H1 (cell line): ENCODE measurements at regions not wholly inside any gene's neighbourhood (a gene's known extent, or its start where the extent isn't known, plus 50 kb on each side); places are given as distances from the start of the nearest gene placed in this dataset.

Source experiments
- CTCF ChIA-PET: fragments of 300-600 bp; sonication (Branson Sonifier 250); formaldehyde crosslinking; loops from one replicate; lab custom pipeline; 2021; ENCODE audit not compliant: partially characterized antibody; lab: Charles Lee
- POLR2A ChIA-PET: fragments of 300-600 bp; sonication (Branson Sonifier 250); formaldehyde crosslinking; loops from one replicate; lab custom pipeline; 2021; ENCODE audit warnings: inconsistent platforms; ENCODE audit not compliant: partially characterized antibody; lab: Charles Lee
- DNase-seq, 2 experiments: peaks; one replicate each; pipeline versions ENCODE4 v3.0.0 to v3.0.0-alpha.2; 2010 to 2022; ENCODE audit warnings: low spot score in 2 of 2, low read depth in 1 of 2, mixed read lengths in 1 of 2
- FAIRE-seq: peaks from 2 replicates; lab custom pipeline; 2011; peaks lifted over from hg19 to GRCh38; lab: Jason Lieb, UNC
- H2AFZ ChIP-seq: 2 replicates; pipeline ENCODE4 v1.8.1; 2012; ENCODE audit warnings: low read length, inconsistent platforms
- H2AK5ac ChIP-seq: 2 replicates; pipeline ENCODE4 v1.6.1; 2013; ENCODE audit warnings: low read depth, low read length
- H2BK120ac ChIP-seq: replicated peaks from 2 replicates; pipeline ENCODE3; 2013; ENCODE audit warnings: low read depth, low read length, inconsistent platforms
- H2BK12ac ChIP-seq: 2 replicates; pipeline ENCODE4 v1.6.1; 2013; ENCODE audit warnings: low read depth, low read length
- H2BK15ac ChIP-seq: 2 replicates; pipeline ENCODE4 v1.6.1; 2013; ENCODE audit warnings: low read length
- H2BK20ac ChIP-seq: 2 replicates; pipeline ENCODE4 v1.6.1; 2013; ENCODE audit warnings: low read length
- H2BK5ac ChIP-seq: 2 replicates; pipeline ENCODE4 v1.6.1; 2013; ENCODE audit warnings: low read depth, low read length
- H3K14ac ChIP-seq: 2 replicates; pipeline ENCODE4 v1.6.1; 2013; ENCODE audit warnings: inconsistent platforms; ENCODE audit not compliant: insufficient read length
- H3K18ac ChIP-seq: 2 replicates; pipeline ENCODE4 v1.6.1; 2013; ENCODE audit warnings: low read length; ENCODE audit errors: extremely low read depth
- H3K23ac ChIP-seq: 2 replicates; pipeline ENCODE4 v1.6.1; 2013; ENCODE audit warnings: inconsistent platforms; ENCODE audit not compliant: insufficient read length
- H3K23me2 ChIP-seq: 2 replicates; pipeline ENCODE4 v1.6.1; 2013; ENCODE audit warnings: low read depth, low read length
- H3K27ac ChIP-seq: 2 replicates; pipeline ENCODE4 v1.6.1; 2011; ENCODE audit warnings: low read depth, low read length, inconsistent platforms
- H3K27me3 ChIP-seq, 4 experiments: replicated peaks in 1 of 4; 1 replicate in 1 of 4; 2 replicates in 3 of 4; pipeline versions ENCODE4 v1.6.1 to v1.8.1; 2011 to 2013; ENCODE audit warnings: low read length in 3 of 4, mild to moderate bottlenecking in 3 of 4, inconsistent platforms in 2 of 4, mixed read lengths in 2 of 4, moderate library complexity in 1 of 4; ENCODE audit not compliant: control insufficient read depth in 3 of 4, insufficient read depth in 3 of 4; ENCODE audit errors: extremely low read depth in 1 of 4
- H3K36me3 ChIP-seq, 4 experiments: 2 replicates each; pipeline versions ENCODE4 v1.6.1 to v1.8.1; 2011 to 2013; ENCODE audit warnings: mild to moderate bottlenecking in 4 of 4, low read length in 3 of 4, moderate library complexity in 2 of 4, control low read depth in 1 of 4, inconsistent platforms in 1 of 4; ENCODE audit not compliant: insufficient read depth in 4 of 4, control insufficient read depth in 2 of 4
- H3K4ac ChIP-seq: replicated peaks from 2 replicates; pipeline ENCODE3; 2013; ENCODE audit warnings: low read length, low read depth, mixed read lengths, inconsistent platforms; ENCODE audit not compliant: insufficient read length
- H3K4me1 ChIP-seq, 4 experiments: replicated peaks in 1 of 4; 1 replicate in 1 of 4; 2 replicates in 3 of 4; pipeline versions ENCODE4 v1.6.1 to v1.8.1; 2011 to 2013; ENCODE audit warnings: low read length in 3 of 4, inconsistent platforms in 2 of 4, mixed read lengths in 1 of 4; ENCODE audit not compliant: insufficient read depth in 4 of 4, control insufficient read depth in 3 of 4
- H3K4me2 ChIP-seq, 2 experiments: 2 replicates each; pipeline versions ENCODE4 v1.6.1 to v1.8.1; 2011 to 2013; ENCODE audit warnings: low read depth in 2 of 2, low read length in 2 of 2, control low read depth in 1 of 2, inconsistent platforms in 1 of 2, mild to moderate bottlenecking in 1 of 2; ENCODE audit not compliant: insufficient read depth in 1 of 2
- H3K4me3 ChIP-seq, 4 experiments: fragments of 200-600, 300-600 bp in 1 of 4; sonication (generic), shearing (Covaris generic), sonication (Bioruptor Twin) in 1 of 4; 2 replicates each; pipeline versions ENCODE4 v1.5.1 to v1.8.1; 2011 to 2016; ENCODE audit warnings: low read length in 4 of 4, low read depth in 3 of 4, control low read depth in 2 of 4, inconsistent platforms in 2 of 4, mild to moderate bottlenecking in 2 of 4, mixed read lengths in 1 of 4, moderate library complexity in 1 of 4; ENCODE audit not compliant: insufficient read depth in 2 of 4; ENCODE audit errors: extremely low read depth in 1 of 4
- H3K56ac ChIP-seq: replicated peaks from 2 replicates; pipeline ENCODE3; 2013; ENCODE audit warnings: low read depth, mild to moderate bottlenecking, mixed read lengths, low read length, inconsistent platforms; ENCODE audit not compliant: insufficient read length
- H3K79me1 ChIP-seq: 2 replicates; pipeline ENCODE4 v1.6.1; 2013; ENCODE audit warnings: low read depth, low read length, control low read depth
- H3K79me2 ChIP-seq, 2 experiments: 2 replicates each; pipeline versions ENCODE4 v1.6.1 to v1.8.1; 2012 to 2013; ENCODE audit warnings: low read length in 2 of 2, mild to moderate bottlenecking in 2 of 2, inconsistent platforms in 1 of 2; ENCODE audit not compliant: insufficient read depth in 2 of 2, control insufficient read depth in 1 of 2
- H3K9ac ChIP-seq, 4 experiments: replicated peaks in 1 of 4; 1 replicate in 1 of 4; 2 replicates in 3 of 4; pipeline versions ENCODE4 v1.6.1 to v1.8.1; 2011 to 2013; ENCODE audit warnings: low read depth in 3 of 4, low read length in 3 of 4, control low read depth in 2 of 4, mild to moderate bottlenecking in 2 of 4, moderate library complexity in 2 of 4, inconsistent platforms in 1 of 4; ENCODE audit errors: extremely low read depth in 1 of 4
- H3K9me3 ChIP-seq, 2 experiments: 2 replicates each; pipeline versions ENCODE4 v1.6.1 to v1.8.1; 2012 to 2013; ENCODE audit warnings: mild to moderate bottlenecking in 2 of 2, moderate library complexity in 2 of 2, control low read depth in 1 of 2, inconsistent platforms in 1 of 2, low read depth in 1 of 2, low read length in 1 of 2, mixed read lengths in 1 of 2; ENCODE audit not compliant: insufficient read depth in 2 of 2
- H4K20me1 ChIP-seq, 2 experiments: replicated peaks in 1 of 2; 2 replicates each; pipeline versions ENCODE3 to v1.8.1; 2011 to 2013; ENCODE audit warnings: inconsistent platforms in 2 of 2, low read length in 2 of 2, mild to moderate bottlenecking in 1 of 2; ENCODE audit not compliant: insufficient read depth in 2 of 2, control insufficient read depth in 1 of 2
- H4K5ac ChIP-seq: 2 replicates; pipeline ENCODE4 v1.6.1; 2013; ENCODE audit warnings: low read length, low read depth, mixed read lengths, inconsistent platforms; ENCODE audit not compliant: insufficient read length
- H4K8ac ChIP-seq: 2 replicates; pipeline ENCODE4 v1.8.0; 2013; ENCODE audit warnings: mild to moderate bottlenecking, moderate library complexity, low read length, inconsistent platforms; ENCODE audit not compliant: insufficient read depth; ENCODE audit errors: extremely low read depth
- H4K91ac ChIP-seq: replicated peaks from 2 replicates; pipeline ENCODE3; 2013; ENCODE audit warnings: low read length, mixed read lengths, inconsistent platforms; ENCODE audit not compliant: insufficient read length
- ASH2L ChIP-seq: fragments of 200-600, 300-600 bp; sonication (generic); IDR thresholded peaks from one replicate; pipeline ENCODE4 v1.7.1; 2017; ENCODE audit warnings: low read length
- BACH1 ChIP-seq: IDR thresholded peaks from 2 replicates; pipeline ENCODE4 v1.6.1; 2012; ENCODE audit warnings: low read length, improper control_type of control experiment
- HDAC2 ChIP-seq, 2 experiments: fragments of 300-600 bp in 1 of 2; sonication (generic) in 1 of 2; IDR thresholded peaks; 2 replicates each; pipeline ENCODE4 v1.6.1; 2011 to 2012; ENCODE audit warnings: low read depth in 2 of 2, low read length in 2 of 2, mild to moderate bottlenecking in 2 of 2, moderate library complexity in 2 of 2, borderline replicate concordance in 1 of 2, inconsistent platforms in 1 of 2
- RBBP5 ChIP-seq: IDR thresholded peaks from 2 replicates; pipeline ENCODE4 v1.7.1; 2012; ENCODE audit warnings: low read depth, mild to moderate bottlenecking, inconsistent platforms, low read length, moderate library complexity, borderline replicate concordance
- RNF2 ChIP-seq: fragments of 200-900, 300-1000 bp; sonication (generic); IDR thresholded peaks from 2 replicates; pipeline ENCODE4 v1.7.1; 2016; ENCODE audit warnings: borderline replicate concordance, low read depth, mild to moderate bottlenecking, antibody characterized with exemption, low read length; ENCODE audit not compliant: poor library complexity, severe bottlenecking; ENCODE audit errors: missing control alignments
- WGBS, 2 experiments: shearing (Covaris generic) in 1 of 2; methylation state at CpG; one replicate each; pipeline versions ENCODE4 v1.1.6 to v1.1.7; 2013 to 2015; ENCODE audit warnings: low lambda C conversion rate in 2 of 2, mixed read lengths in 2 of 2, inconsistent platforms in 1 of 2, low coverage in 1 of 2, missing lambda C conversion rate in 1 of 2; ENCODE audit not compliant: insufficient replicate concordance in 2 of 2, insufficient coverage in 1 of 2, insufficient read length in 1 of 2; ENCODE audit errors: extremely low coverage in 1 of 2, missing lambda C conversion rate in 1 of 2; 5-methylcytosine and 5-hydroxymethylcytosine counted together

GRCh38 chr1:87685311-87686135, 356.8 kb downstream of the LMO4 start:
- no peak overlapping the region for H3K23ac ChIP-seq
- TF ChIP-seq HDAC2 (IDR thresholded peaks at IDR 0.05; ENCODE audit: borderline replicate concordance in 1 of 2, low read depth in 2 of 2, low read length in 2 of 2), result no peak
- TF ChIP-seq RBBP5, result no peak
- no peak for TF ChIP-seq BACH1
- no peak for TF ChIP-seq RNF2
- no peak for TF ChIP-seq ASH2L
- H3K56ac ChIP-seq, result no peak overlapping the region
- H3K14ac ChIP-seq, result no peak overlapping the region
- H3K9me3 ChIP-seq, result no peaks in the 10 kb centered on the region
- no peak overlapping the region for H4K91ac ChIP-seq
- H2AFZ ChIP-seq, result no peak overlapping the region
- no peak overlapping the region for H4K8ac ChIP-seq
- no peak overlapping the region for H2BK15ac ChIP-seq
- no peaks in the 10 kb centered on the region for H4K20me1 ChIP-seq
- H3K4me3 ChIP-seq, result peak overlapping the region in 1 of 4 experiments; percentile 34; a peak in 3 of 8 replicates
- H3K4me2 ChIP-seq, result peak overlapping the region; percentile 44 to 69
- H3K18ac ChIP-seq, result no peak overlapping the region
- H3K9ac ChIP-seq, result no peak overlapping the region
- FAIRE-seq (no peak), DNase-seq (no peak)
- POLR2A ChIA-PET, result interaction anchor here (0.6 kb wide), 1 partner anchor 788 kb away, joined by 4 read pairs; no protein-coding TSS in a partner anchor
- H3K23me2 ChIP-seq, result no peaks in the 10 kb centered on the region
- no peaks in the 10 kb centered on the region for H3K79me2 ChIP-seq
- H3K4me1 ChIP-seq, result peaks cover 4 to 21% (median 17%) of the 10 kb centered on the region in 4 experiments
- peak overlapping the region; percentile 69; the same call in 1 of the 2 replicates for H2BK5ac ChIP-seq
- H3K27ac ChIP-seq, result no peak overlapping the region; the same call in 1 of the 2 replicates
- no peak overlapping the region for H2AK5ac ChIP-seq
- H3K36me3 ChIP-seq, result no peaks in the 10 kb centered on the region
- no peak overlapping the region for H3K4ac ChIP-seq
- CTCF ChIA-PET, result interaction anchor here (1.0 to 2.3 kb wide), 3 partner anchors 242 to 324 kb away, joined by 3 to 9 read pairs (median 3); no protein-coding TSS in a partner anchor
- no peaks in the 10 kb centered on the region for H3K79me1 ChIP-seq
- 7% methylated on average over 16 of the region's 16 CpGs; no CpG with 5 or more reads in 1 of the 2 experiments for WGBS, 2 experiments
- no peak overlapping the region for H2BK20ac ChIP-seq
- no peak overlapping the region for H4K5ac ChIP-seq
- no peak overlapping the region for H2BK120ac ChIP-seq
- H2BK12ac ChIP-seq, result no peak overlapping the region
- peaks cover 2 to 10% (median 5%) of the 10 kb centered on the region in 4 experiments; a peak in 5 of 7 replicates for H3K27me3 ChIP-seq
